Left lung (tissue), 4 donors: ENCODE measurements at regions not wholly inside any gene's neighbourhood (a gene's known extent, or its start where the extent isn't known, plus 50 kb on each side); places are given as distances from the start of the nearest gene placed in this dataset.
A peak's percentile ranks its signal among the peaks of the same experiment; 100 is the strongest.

ENCODE experiments used
- ATAC-seq: fragments of 200-7000 bp; cut with Tn5 transposase; one replicate; pipeline ENCODE4 v1.9.1; 2020; ENCODE audit warnings: moderate library complexity
- DNase-seq, 4 donors: peaks; one replicate each; pipeline ENCODE4 v3.0.0-alpha.2; 2013 to 2020
- H3K27ac ChIP-seq, 2 donors: fragments of 200-600 bp; sonication (generic) in 1 of 2; one replicate each; pipeline versions ENCODE4 v1.5.0 to v1.8.0; 2020 to 2021
- H3K27me3 ChIP-seq, 2 donors: fragments of 200-600 bp; sonication (generic) in 1 of 2; one replicate each; pipeline versions ENCODE4 v1.5.0 to v1.8.0; 2020 to 2021
- H3K36me3 ChIP-seq, 2 donors: fragments of 200-600 bp; sonication (generic) in 1 of 2; one replicate each; pipeline versions ENCODE4 v1.5.0 to v1.8.0; 2020 to 2021
- H3K4me1 ChIP-seq, 2 donors: fragments of 200-600 bp; one replicate each; pipeline ENCODE4 v1.8.0; 2021
- H3K4me3 ChIP-seq, 2 donors: fragments of 200-600 bp; sonication (generic) in 1 of 2; one replicate each; pipeline versions ENCODE4 v1.5.0 to v1.8.0; 2020 to 2021; ENCODE audit warnings: mild to moderate bottlenecking in 1 of 2
- H3K9me3 ChIP-seq, 2 donors: fragments of 200-600 bp; sonication (generic) in 1 of 2; one replicate each; pipeline versions ENCODE4 v1.5.0 to v1.8.0; 2020 to 2021
- CTCF ChIP-seq, 2 donors: fragments of 200-600 bp; sonication (generic) in 1 of 2; IDR thresholded peaks; one replicate each; pipeline versions ENCODE4 v1.5.0 to v1.8.0; 2021; ENCODE audit warnings: antibody characterized with exemption in 2 of 2
- intact Hi-C, 2 donors: fragments of 100-400 bp; cut with DNase I; formaldehyde crosslinking; loops; one replicate each; pipeline versions ENCODE4 v1.11.2 to v1.14.2; 2022
- donor health status: DM: no; HTN: yes; CAD: no.
- donor health status: DM: no; HTN: no; CAD: no.

GRCh38 chr12:92294676-92295440 is 149.2 kb upstream of the BTG1 start:
- no peak for ATAC-seq
- no peaks in the 10 kb centered on the region for H3K36me3 ChIP-seq
- no peaks in the 10 kb centered on the region for H3K9me3 ChIP-seq
- DNase-seq = no peak
- no peak overlapping the region for H3K27ac ChIP-seq
- H3K4me3 ChIP-seq = no peak overlapping the region
- intact Hi-C loops = no loop called here
- H3K27me3 ChIP-seq = no peaks in the 10 kb centered on the region
- no peak for TF ChIP-seq CTCF (IDR thresholded peaks at IDR 0.05)
- H3K4me1 ChIP-seq = peaks cover 4 to 23% of the 10 kb centered on the region in 2 donors

DNA sequence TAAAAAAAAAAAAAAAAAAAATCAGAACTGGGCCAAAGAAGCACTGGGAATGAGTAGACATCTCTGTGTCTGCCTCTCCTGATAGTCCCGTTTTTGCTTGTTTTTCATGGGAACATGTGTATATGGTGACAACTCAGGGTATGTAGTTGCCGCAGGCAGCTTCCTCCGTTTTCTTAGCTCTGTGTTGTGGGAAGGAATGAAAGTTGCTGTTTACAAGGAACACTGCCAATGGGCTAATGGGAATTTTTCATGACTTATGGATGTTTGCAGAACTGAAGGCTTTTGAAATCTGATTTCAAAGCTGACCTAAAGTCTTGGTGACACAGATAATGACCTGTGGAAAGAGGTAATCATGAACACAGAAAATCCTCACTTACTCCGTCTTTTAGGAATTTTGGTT is 146.4 kb upstream of the BTG1 start:
- Histone ChIP-seq H3K27me3 (no peaks in the 10 kb centered on the region), H3K4me3 (no peak overlapping the region), H3K9me3 (no peaks in the 10 kb centered on the region), H3K27ac (no peak overlapping the region), H3K4me1 (no peaks in the 10 kb centered on the region), H3K36me3 (no peaks in the 10 kb centered on the region)
- no peak for TF ChIP-seq CTCF (IDR thresholded peaks at IDR 0.05)
- DNase-seq (no peak), ATAC-seq (no peak)
- intact Hi-C loops = no loop called here

- H3K27ac ChIP-seq = no peak overlapping the region
- H3K4me3 ChIP-seq = no peak overlapping the region
- no peaks in the 10 kb centered on the region for H3K9me3 ChIP-seq
- H3K27me3 ChIP-seq = no peaks in the 10 kb centered on the region
- H3K36me3 ChIP-seq = no peaks in the 10 kb centered on the region
- no peak for TF ChIP-seq CTCF (IDR thresholded peaks at IDR 0.05)
- intact Hi-C loops = no loop called here
- no peaks in the 10 kb centered on the region for H3K4me1 ChIP-seq
- peak in 1 of 4 donors; percentile 39 for DNase-seq
- peak; percentile 56 for ATAC-seq
Measured at GRCh38 chr12:92290886-92291285, 145.2 kb upstream of the BTG1 start.

- Histone ChIP-seq H3K9me3 (no peaks in the 10 kb centered on the region), H3K36me3 (no peaks in the 10 kb centered on the region), H3K4me3 (no peak overlapping the region), H3K4me1 (no peaks in the 10 kb centered on the region), H3K27me3 (no peaks in the 10 kb centered on the region), H3K27ac (no peak overlapping the region)
- TF ChIP-seq CTCF (IDR thresholded peaks at IDR 0.05) = no peak
- DNase-seq = no peak
- intact Hi-C loops = no loop called here
- ATAC-seq = peak; percentile 31
Measured at GRCh38 chr12:92290350-92290695, 144.7 kb upstream of the BTG1 start.

DNA sequence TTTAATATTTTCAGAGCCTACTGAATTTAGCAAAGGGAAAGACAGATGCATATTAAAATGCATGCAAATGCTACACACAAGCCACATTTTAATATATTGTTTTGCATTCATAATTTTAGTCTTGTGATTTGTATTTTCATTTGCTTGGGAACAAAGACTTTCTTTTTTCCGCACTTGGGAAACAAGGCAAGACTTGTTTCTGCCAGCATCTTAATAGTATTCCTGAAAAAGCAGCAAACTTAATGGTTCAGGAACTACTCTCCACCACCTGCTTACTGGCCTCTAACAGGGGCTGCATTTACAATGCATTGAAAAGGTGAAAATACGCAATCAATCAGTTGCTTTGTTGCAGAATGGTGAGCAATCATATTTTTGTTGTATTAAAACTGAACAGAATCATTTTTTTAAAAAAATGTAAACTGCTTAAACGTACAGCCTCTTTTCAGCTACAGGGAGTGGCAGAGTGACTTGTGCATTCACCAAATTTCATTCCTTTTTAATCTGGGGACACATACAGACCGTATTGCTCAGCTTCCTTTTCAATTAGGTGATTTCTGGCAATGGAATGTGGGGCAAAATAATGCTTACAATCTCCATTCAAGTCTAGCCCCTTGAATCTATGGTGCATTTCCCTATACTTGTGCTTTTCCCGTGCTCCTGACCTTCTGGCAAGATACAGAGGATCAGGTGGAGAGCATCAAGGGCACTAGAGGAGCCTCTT is 144.1 kb upstream of the BTG1 start:
- DNase-seq = no peak
- no peak overlapping the region for H3K27ac ChIP-seq
- intact Hi-C loops = no loop called here
- no peak for ATAC-seq
- H3K4me3 ChIP-seq = no peak overlapping the region
- H3K27me3 ChIP-seq = no peaks in the 10 kb centered on the region
- TF ChIP-seq CTCF (IDR thresholded peaks at IDR 0.05) = no peak
- no peaks in the 10 kb centered on the region for H3K4me1 ChIP-seq
- H3K36me3 ChIP-seq = no peaks in the 10 kb centered on the region
- no peaks in the 10 kb centered on the region for H3K9me3 ChIP-seq
